ENCODE measurements at regions not wholly inside any gene's neighbourhood (a gene's known extent, or its start where the extent isn't known, plus 50 kb on each side); places are given as distances from the start of the nearest gene placed in this dataset.
"Not testable (repeated sequence)": the region's sequence is repeated elsewhere in the genome, so short reads cannot be mapped to it uniquely, and the experiment has no call there.

GRCh38 chr3:5358911-5359310, 171.4 kb downstream of the EDEM1 start:
- no peak for DNase-seq

DNA sequence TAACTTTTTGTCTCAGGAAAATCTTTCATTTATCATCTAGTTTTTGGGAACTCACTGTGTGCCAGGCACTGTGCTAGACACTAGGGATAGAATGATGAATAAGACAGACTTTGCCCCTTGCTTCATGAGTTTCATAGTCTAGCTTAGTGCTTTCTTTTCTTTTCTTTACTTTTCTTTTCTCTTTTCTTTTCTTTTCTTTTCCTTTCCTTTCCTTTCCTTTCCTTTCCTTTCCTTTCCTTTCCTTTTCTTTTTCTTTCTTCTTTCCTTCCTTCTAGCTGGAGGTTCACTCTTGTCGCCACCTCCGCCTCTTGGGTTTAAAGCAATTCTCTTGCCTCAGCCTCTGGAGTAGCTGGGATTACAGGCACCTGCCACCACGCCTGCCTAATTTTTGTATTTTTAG, 172.9 kb downstream of the EDEM1 start:
- no peak for DNase-seq

- DNase-seq: no peak
Observed at GRCh38 chr3:5366746-5367145, 179.2 kb downstream of the EDEM1 start.

- not testable (repeated sequence) for DNase-seq
Observed at GRCh38 chr3:5371555-5371954, 184.0 kb downstream of the EDEM1 start.

DNA sequence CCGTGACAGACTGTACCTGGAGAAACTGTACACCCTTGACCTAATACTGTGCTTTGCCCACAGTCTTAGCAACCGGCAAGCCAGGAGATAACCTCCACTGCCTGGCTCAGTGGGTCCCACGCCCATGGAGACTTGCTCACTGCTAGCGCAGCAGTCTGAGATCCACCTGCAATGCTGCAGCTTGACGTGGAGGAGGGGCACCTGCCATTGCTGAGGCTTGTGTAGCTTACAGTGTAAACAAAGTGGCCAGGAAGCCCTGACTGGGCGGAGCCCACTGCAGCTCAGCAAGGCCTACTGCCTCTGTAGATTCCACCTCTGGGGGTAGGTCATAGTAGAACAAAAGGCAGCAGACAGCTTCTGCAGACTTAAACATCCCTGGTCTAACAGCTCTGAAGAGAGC, 189.3 kb downstream of the EDEM1 start:
- no peak for DNase-seq

- DNase-seq: not testable (repeated sequence)
Observed at GRCh38 chr3:5379266-5379665, 191.8 kb downstream of the EDEM1 start.

DNA sequence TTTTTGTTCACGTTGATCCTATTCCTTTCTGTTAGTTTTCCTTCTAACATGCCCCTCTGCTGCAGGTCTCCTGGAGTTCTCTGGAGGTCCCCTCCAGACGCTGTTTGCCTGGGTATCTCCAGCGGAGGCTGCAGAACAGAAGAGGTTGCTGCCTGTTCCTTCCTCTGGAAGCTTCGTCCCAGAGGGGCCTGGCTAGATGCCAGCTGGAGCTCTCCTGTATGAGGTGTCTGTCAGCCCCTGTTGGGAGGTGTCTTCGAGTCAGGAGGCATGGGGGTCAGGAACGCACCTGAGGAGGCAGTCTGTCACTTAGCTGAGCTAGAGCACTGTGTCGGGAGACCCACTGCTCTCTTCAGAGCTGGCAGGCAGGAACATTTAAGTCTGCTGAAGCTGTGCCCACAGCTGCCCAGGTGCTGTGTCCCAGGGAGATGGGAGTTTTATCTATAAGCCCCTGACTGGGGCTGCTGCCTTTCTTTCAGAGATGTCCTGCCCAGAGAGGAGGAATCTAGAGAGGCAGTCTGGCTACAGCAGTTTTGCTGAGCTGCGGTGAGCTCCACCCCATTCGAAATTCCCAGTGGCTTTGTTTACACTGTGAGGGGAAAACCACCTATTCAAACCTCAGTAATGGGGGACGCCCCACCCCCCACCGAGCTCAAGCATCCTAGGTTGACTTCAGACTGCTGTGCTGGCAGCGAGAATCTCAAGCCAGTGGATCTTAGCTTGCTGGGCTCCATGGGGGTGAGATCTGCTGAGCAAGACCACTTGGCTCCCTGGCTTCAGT, 196.2 kb downstream of the EDEM1 start:
- not testable (repeated sequence) for DNase-seq

DNA sequence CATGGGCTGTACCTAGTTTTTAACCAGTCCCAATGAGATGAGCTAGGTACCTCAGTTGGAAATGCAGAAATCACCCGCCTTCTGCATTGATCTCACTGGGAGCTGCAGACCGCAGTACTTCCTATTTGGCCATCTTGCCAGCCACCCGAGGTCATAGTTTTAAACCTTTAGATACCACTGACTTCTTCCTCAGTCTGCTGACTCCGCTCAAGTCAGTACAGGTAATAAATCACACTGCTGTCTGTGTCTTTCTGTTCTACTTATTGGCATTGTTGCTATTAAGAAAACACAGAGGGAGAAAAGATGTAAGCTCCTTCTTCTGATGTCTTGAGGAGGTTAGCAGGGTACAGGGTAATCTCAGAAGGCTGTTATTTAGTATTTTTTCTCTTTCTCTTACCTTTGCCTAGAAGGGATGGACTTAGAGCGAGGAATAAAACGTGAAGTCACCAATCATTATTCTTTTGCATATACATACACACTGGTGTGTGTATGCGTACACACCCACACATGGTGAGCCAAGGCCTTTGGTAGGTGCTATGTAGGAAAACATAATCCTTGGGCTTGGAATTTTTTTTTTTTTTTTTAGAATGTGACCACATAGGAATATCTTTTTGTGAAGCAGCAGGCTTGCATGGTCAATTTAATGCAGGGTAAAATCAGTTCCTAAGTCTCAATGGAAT, 197.2 kb downstream of the EDEM1 start:
- DNase-seq: no peak

GRCh38 chr3:5388091-5388490, 200.6 kb downstream of the EDEM1 start:
- DNase-seq: no peak

DNA sequence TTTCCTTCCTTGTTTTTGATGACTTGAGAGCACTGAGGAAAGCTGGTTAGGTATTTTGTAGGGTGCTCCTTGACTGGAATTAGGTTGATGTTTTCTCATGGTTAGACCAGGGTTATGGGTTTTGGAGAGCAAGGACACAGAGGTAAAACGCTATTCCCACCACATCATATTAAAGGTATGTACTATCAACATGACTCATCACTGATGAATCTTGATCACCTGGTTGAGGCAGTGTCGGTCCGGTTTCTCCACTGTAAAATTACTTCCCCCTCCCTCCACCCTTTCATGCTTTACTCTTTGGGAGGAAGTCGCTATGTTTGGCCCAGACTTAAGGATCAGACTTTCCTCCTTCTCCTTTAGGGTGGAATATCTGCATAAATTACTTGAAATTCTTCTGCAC, 201.6 kb downstream of the EDEM1 start:
- no peak for DNase-seq

- DNase-seq: no peak
Observed at GRCh38 chr3:5390221-5390620, 202.7 kb downstream of the EDEM1 start.

- DNase-seq: no peak
Observed at GRCh38 chr3:5390936-5391625, 203.6 kb downstream of the EDEM1 start.

- no peak for DNase-seq
Observed at GRCh38 chr3:5401002-5401401, 213.5 kb downstream of the EDEM1 start.

- no peak for DNase-seq
Observed at GRCh38 chr3:5404718-5405117, 217.2 kb downstream of the EDEM1 start.

- DNase-seq: no peak
Observed at GRCh38 chr3:5411786-5412185, 224.3 kb downstream of the EDEM1 start.

GRCh38 chr3:5423076-5423475, 235.6 kb downstream of the EDEM1 start:
- DNase-seq: no peak

GRCh38 chr3:5423523-5423922, 236.0 kb downstream of the EDEM1 start:
- DNase-seq: no peak

DNA sequence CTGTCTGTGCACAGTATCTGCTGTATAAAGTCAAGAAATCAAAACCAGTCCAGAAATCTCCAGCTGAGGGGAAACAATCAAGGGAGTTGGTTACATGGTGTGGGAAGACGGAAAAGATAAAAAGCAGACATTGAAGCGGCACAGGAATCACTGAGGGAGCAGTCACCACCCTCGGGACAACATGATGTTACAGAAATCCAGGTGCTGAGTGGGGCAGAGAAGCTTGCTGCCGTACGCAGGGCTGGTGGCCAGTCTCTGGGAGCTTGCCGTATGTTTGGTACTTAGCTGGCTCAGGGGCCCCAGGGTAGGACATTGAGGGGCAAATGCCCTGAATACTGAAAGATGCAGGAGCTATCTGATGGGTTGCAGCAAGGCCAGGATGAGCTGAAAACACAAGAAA, 237.9 kb downstream of the EDEM1 start:
- no peak for DNase-seq

GRCh38 chr3:5426094-5426883, 238.8 kb downstream of the EDEM1 start:
- DNase-seq: peak; percentile 53

GRCh38 chr3:5427021-5427420, 239.5 kb downstream of the EDEM1 start:
- no peak for DNase-seq

DNA sequence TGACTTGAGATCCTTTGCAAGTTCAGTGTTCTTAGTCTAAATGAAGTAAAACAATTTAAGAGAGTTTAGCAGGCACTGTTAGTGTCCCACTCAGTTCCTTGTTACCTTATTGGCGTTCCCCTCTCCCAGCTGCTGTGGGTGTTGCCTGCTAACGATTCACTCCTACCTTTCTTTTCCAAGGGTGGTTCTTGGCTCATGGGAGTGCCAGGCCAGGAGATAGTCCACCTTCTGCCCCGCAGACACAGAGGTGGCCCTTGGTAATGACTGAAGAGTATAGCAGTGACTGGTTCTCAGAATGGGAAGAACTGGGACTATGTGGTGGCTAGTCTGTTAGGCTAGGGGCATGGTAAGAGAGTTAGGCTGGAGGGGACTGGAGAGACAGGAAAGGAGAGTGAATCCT, 240.4 kb downstream of the EDEM1 start:
- DNase-seq: no peak

- DNase-seq: peak; percentile 10
Observed at GRCh38 chr3:5428607-5429516, 241.4 kb downstream of the EDEM1 start.

Data from fibroblast of upper back skin (primary cell).